ENCODE measurements at regions not wholly inside any gene's neighbourhood (a gene's known extent, or its start where the extent isn't known, plus 50 kb on each side); places are given as distances from the start of the nearest gene placed in this dataset.

DNA sequence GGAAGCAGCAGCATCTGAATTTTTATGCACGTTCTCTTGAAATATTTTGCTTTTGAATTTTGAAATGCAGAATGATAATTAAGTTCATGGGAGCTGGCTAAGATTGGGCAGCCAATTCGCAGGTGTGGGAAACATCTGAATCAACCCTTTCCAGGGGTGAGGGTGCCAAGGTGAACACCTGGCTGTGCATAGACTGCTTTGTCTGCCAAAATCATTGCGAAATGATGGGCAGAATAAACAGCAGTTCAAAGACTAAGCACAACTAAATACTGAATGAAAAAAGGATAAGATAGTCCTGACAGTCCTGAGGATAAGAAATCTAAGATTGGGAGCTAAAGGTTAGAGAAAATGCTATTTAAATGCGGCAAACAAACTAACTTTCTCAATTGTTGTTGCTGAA is 813.3 kb upstream of the RAG2 start:
- no peak for TF ChIP-seq RAD21 (IDR thresholded peaks at IDR 0.05; ENCODE audit: low read depth)
- TF ChIP-seq, protein P1, sequence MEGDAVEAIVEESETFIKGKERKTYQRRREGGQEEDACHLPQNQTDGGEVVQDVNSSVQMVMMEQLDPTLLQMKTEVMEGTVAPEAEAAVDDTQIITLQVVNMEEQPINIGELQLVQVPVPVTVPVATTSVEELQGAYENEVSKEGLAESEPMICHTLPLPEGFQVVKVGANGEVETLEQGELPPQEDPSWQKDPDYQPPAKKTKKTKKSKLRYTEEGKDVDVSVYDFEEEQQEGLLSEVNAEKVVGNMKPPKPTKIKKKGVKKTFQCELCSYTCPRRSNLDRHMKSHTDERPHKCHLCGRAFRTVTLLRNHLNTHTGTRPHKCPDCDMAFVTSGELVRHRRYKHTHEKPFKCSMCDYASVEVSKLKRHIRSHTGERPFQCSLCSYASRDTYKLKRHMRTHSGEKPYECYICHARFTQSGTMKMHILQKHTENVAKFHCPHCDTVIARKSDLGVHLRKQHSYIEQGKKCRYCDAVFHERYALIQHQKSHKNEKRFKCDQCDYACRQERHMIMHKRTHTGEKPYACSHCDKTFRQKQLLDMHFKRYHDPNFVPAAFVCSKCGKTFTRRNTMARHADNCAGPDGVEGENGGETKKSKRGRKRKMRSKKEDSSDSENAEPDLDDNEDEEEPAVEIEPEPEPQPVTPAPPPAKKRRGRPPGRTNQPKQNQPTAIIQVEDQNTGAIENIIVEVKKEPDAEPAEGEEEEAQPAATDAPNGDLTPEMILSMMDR (IDR thresholded peaks at IDR 0.05 in 2 of 3, conservative IDR thresholded peaks at IDR 0.05 in 1 of 3; ENCODE audit: borderline replicate concordance in 1 of 3, insufficient read depth in 1 of 3, low read depth in 2 of 3, low read length in 2 of 3), result no peak
- TF ChIP-seq, protein P2, sequence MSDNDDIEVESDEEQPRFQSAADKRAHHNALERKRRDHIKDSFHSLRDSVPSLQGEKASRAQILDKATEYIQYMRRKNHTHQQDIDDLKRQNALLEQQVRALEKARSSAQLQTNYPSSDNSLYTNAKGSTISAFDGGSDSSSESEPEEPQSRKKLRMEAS (IDR thresholded peaks at IDR 0.05), result no peak
- no peak for TF ChIP-seq POLR2A (IDR thresholded peaks at IDR 0.05; ENCODE audit: borderline replicate concordance, extremely low read depth, insufficient read depth, insufficient read length)
- TF ChIP-seq EZH2phosphoT487 (IDR thresholded peaks at IDR 0.05; ENCODE audit: borderline replicate concordance), result no peak
- TF ChIP-seq EZH2 (IDR thresholded peaks at IDR 0.05), result no peak
- no peak for TF ChIP-seq SP1 (IDR thresholded peaks at IDR 0.05; ENCODE audit: low read depth)
- no peak for TF ChIP-seq SRF (IDR thresholded peaks at IDR 0.05; ENCODE audit: low read depth)
- TF ChIP-seq CEBPB (IDR thresholded peaks at IDR 0.05; ENCODE audit: low read depth), result no peak
- no peak for TF ChIP-seq POLR2AphosphoS5 (IDR thresholded peaks at IDR 0.05; ENCODE audit: low read depth, low read length)
- no peak for TF ChIP-seq JUND (IDR thresholded peaks at IDR 0.05)
